ENCODE measurements at regions not wholly inside any gene's neighbourhood (a gene's known extent, or its start where the extent isn't known, plus 50 kb on each side); places are given as distances from the start of the nearest gene placed in this dataset.

GRCh38 chr3:159458982-159459381, 529.7 kb upstream of the IL12A start:
- TF ChIP-seq CTCF (IDR thresholded peaks at IDR 0.05; ENCODE audit: low read length): no peak
- no peak for TF ChIP-seq EZH2phosphoT487 (IDR thresholded peaks at IDR 0.05; ENCODE audit: low read length)

Data from MM.1S (cell line).